H1 (cell line): ENCODE measurements at regions not wholly inside any gene's neighbourhood (a gene's known extent, or its start where the extent isn't known, plus 50 kb on each side); places are given as distances from the start of the nearest gene placed in this dataset.

Experiments
- ASH2L ChIP-seq: fragments of 200-600, 300-600 bp; sonication (generic); IDR thresholded peaks from one replicate; pipeline ENCODE4 v1.7.1; 2017; ENCODE audit warnings: low read length
- ATF2 ChIP-seq: IDR thresholded peaks from 2 replicates; pipeline ENCODE4 v1.6.1; 2012; ENCODE audit warnings: low read length, inconsistent platforms
- CBX5 ChIP-seq: fragments of 300-800, 300-1000 bp; sonication (generic); IDR thresholded peaks from 2 replicates; pipeline ENCODE4 v1.7.1; 2016; ENCODE audit warnings: antibody characterized with exemption, low read length, low read depth
- CTCF ChIP-seq, 3 experiments: IDR thresholded peaks; 1 replicate in 2 of 3; 2 replicates in 1 of 3; pipeline versions ENCODE4 v1.5.1 to v1.6.1; 2011; ENCODE audit warnings: low read length in 3 of 3, mild to moderate bottlenecking in 3 of 3, inconsistent platforms in 2 of 3, low read depth in 1 of 3, moderate library complexity in 1 of 3; ENCODE audit not compliant: insufficient read depth in 1 of 3; ENCODE audit errors: control extremely low read depth in 1 of 3
- JUN ChIP-seq: IDR thresholded peaks from 2 replicates; pipeline ENCODE4 v1.6.1; 2011; ENCODE audit warnings: low read depth, mild to moderate bottlenecking, improper control_type of control experiment, low read length
- RAD21 ChIP-seq, 2 experiments: IDR thresholded peaks in 1 of 2; conservative IDR thresholded peaks in 1 of 2; 2 replicates each; pipeline ENCODE4 v1.6.1; 2011; ENCODE audit warnings: low read depth in 2 of 2, low read length in 2 of 2, improper control_type of control experiment in 1 of 2, inconsistent platforms in 1 of 2, mild to moderate bottlenecking in 1 of 2, moderate library complexity in 1 of 2
- RXRA ChIP-seq: IDR thresholded peaks from 2 replicates; pipeline ENCODE4 v1.6.1; 2011; ENCODE audit warnings: low read depth, mild to moderate bottlenecking, low read length, moderate library complexity; ENCODE audit not compliant: insufficient read depth
- SIN3A ChIP-seq, 2 experiments: IDR thresholded peaks in 1 of 2; conservative IDR thresholded peaks in 1 of 2; 2 replicates each; pipeline ENCODE4 v1.6.1; 2011 to 2012; ENCODE audit warnings: low read length in 2 of 2, improper control_type of control experiment in 1 of 2, low read depth in 1 of 2, mild to moderate bottlenecking in 1 of 2
- SIX5 ChIP-seq: IDR thresholded peaks from 2 replicates; pipeline ENCODE4 v1.6.1; 2011; ENCODE audit warnings: mild to moderate bottlenecking, low read depth, low read length
- SP2 ChIP-seq: IDR thresholded peaks from 2 replicates; pipeline ENCODE4 v1.6.1; 2012; ENCODE audit warnings: mild to moderate bottlenecking, low read length, inconsistent platforms
- SUZ12 ChIP-seq: fragments of 200-600 bp; sonication (generic); IDR thresholded peaks from 2 replicates; pipeline ENCODE4 v1.6.1; 2012; ENCODE audit warnings: mild to moderate bottlenecking, inconsistent platforms, low read length, moderate library complexity, mixed read lengths
- TAF7 ChIP-seq: optimal IDR thresholded peaks from 2 replicates; pipeline ENCODE3; 2011; ENCODE audit warnings: low read depth, mild to moderate bottlenecking, inconsistent platforms, low read length, moderate library complexity, borderline replicate concordance
- USF2 ChIP-seq: IDR thresholded peaks from 2 replicates; pipeline ENCODE4 v1.6.1; 2011; ENCODE audit warnings: low read length, improper control_type of control experiment
- YY1 ChIP-seq: IDR thresholded peaks from 2 replicates; pipeline ENCODE4 v1.6.1; 2011; ENCODE audit warnings: low read depth, mild to moderate bottlenecking, low read length
- ZNF274 ChIP-seq: IDR thresholded peaks from 2 replicates; pipeline ENCODE4 v1.7.0; 2012; ENCODE audit warnings: low read length, borderline replicate concordance; ENCODE audit errors: extremely low read depth

GRCh38 chr1:54475357-54475881 is 69.2 kb upstream of the SSBP3 start (continued):
- TF ChIP-seq ASH2L (peak; percentile 68), SP2 (no peak), CBX5 (no peak), ATF2 (0 out of 2 replicates have a peak, but pooled peaks have one; percentile 12), USF2 (no peak), CTCF (IDR thresholded peaks at IDR 0.05; ENCODE audit: control extremely low read depth in 1 of 3, insufficient read depth in 1 of 3, low read depth in 1 of 3, low read length in 3 of 3) (no peak), YY1 (0 out of 2 replicates have a peak, but pooled peaks have one; percentile 42), RAD21 (IDR thresholded peaks at IDR 0.05 in 1 of 2, conservative IDR thresholded peaks at IDR 0.05 in 1 of 2; ENCODE audit: low read depth in 2 of 2, low read length in 2 of 2) (peak in 1 of 2 experiments; percentile 14; a peak in 1 of 4 replicates), RXRA (no peak), SIN3A (conservative IDR thresholded peaks at IDR 0.05 in 1 of 2, IDR thresholded peaks at IDR 0.05 in 1 of 2; ENCODE audit: low read depth in 1 of 2, low read length in 2 of 2) (no peak), ZNF274 (no peak), JUN (no peak), SIX5 (no peak), SUZ12 (no peak), TAF7 (no peak)
